ENCODE measurements at regions not wholly inside any gene's neighbourhood (a gene's known extent, or its start where the extent isn't known, plus 50 kb on each side); places are given as distances from the start of the nearest gene placed in this dataset.
"Not testable (repeated sequence)": the region's sequence is repeated elsewhere in the genome, so short reads cannot be mapped to it uniquely, and the experiment has no call there.

DNA sequence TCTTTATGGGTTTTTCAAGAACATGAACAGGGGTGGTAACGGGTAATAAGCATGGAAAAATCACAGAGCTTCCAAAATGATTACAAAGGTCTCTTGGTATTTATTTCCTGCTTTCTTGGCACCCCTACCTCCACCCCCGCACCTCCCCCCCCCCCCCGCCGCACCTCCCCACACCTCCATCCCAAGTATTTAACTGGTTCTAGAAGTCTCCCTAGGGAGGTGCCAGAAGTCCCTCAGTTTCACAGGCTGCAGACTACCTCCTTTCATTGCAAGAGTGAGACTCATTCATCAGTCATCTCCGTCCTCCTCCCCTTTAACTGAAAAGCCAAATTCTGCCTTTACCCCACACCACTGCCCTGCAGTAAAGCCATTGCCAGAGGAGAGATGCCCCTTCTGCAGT is 169.4 kb downstream of the ALDH1A2 start:
- H3K9me3 ChIP-seq (ENCODE audit: insufficient read depth, low read length, severe bottlenecking): no peaks in the 10 kb centered on the region
- no peaks in the 10 kb centered on the region for H4K20me1 ChIP-seq (ENCODE audit: insufficient read depth, low read length)
- no peak overlapping the region for H3K4me2 ChIP-seq (ENCODE audit: insufficient read depth, low read length)
- H3K79me2 ChIP-seq (ENCODE audit: insufficient read depth, low read length): no peaks in the 10 kb centered on the region
- H3K4me3 ChIP-seq (ENCODE audit: low read depth in 1 of 2, low read length in 2 of 2): no peak overlapping the region
- H3K27ac ChIP-seq (ENCODE audit: low read length): no peak overlapping the region
- H3K27me3 ChIP-seq (ENCODE audit: insufficient read depth, low read length, poor library complexity): no peaks in the 10 kb centered on the region
- ATAC-seq (ENCODE audit: insufficient read depth, low read depth): no peak
- no peaks in the 10 kb centered on the region for H3K4me1 ChIP-seq (ENCODE audit: insufficient read depth, low read length)
- no peaks in the 10 kb centered on the region for H3K36me3 ChIP-seq (ENCODE audit: insufficient read depth, low read length)
- H2AFZ ChIP-seq (ENCODE audit: low read depth, low read length): no peak overlapping the region
- TF ChIP-seq, protein P1, sequence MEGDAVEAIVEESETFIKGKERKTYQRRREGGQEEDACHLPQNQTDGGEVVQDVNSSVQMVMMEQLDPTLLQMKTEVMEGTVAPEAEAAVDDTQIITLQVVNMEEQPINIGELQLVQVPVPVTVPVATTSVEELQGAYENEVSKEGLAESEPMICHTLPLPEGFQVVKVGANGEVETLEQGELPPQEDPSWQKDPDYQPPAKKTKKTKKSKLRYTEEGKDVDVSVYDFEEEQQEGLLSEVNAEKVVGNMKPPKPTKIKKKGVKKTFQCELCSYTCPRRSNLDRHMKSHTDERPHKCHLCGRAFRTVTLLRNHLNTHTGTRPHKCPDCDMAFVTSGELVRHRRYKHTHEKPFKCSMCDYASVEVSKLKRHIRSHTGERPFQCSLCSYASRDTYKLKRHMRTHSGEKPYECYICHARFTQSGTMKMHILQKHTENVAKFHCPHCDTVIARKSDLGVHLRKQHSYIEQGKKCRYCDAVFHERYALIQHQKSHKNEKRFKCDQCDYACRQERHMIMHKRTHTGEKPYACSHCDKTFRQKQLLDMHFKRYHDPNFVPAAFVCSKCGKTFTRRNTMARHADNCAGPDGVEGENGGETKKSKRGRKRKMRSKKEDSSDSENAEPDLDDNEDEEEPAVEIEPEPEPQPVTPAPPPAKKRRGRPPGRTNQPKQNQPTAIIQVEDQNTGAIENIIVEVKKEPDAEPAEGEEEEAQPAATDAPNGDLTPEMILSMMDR (IDR thresholded peaks at IDR 0.05; ENCODE audit: borderline replicate concordance, extremely low read depth, low read length, poor library complexity, severe bottlenecking): no peak
- no peak for TF ChIP-seq EZH2 (IDR thresholded peaks at IDR 0.05; ENCODE audit: borderline replicate concordance, low read depth, low read length, severe bottlenecking)
- no peak for DNase-seq
- H3K9ac ChIP-seq (ENCODE audit: low read depth, low read length): no peak overlapping the region

DNA sequence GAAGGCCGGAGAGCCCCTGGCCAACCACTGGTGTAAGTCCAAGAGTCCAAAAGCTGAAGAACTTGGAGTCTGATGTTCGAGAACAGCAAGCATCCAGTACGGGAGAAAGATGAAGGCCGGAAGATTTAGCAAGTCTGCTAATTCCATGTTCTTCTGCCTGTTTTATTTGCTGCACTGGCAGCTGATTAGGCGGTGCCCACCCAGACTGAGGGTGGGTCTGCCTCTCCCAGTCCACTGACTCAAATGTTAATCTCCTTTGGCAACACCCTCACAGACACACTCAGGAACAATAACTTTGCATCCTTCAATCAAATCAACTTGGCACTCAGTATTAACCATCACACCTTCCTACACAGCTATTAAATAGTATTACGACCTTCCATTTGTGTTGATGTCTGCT is 168.6 kb downstream of the ALDH1A2 start:
- H3K4me1 ChIP-seq (ENCODE audit: insufficient read depth, low read length); DNase-seq; ATAC-seq (ENCODE audit: insufficient read depth, low read depth); H3K27ac ChIP-seq (ENCODE audit: low read length); H3K9me3 ChIP-seq (ENCODE audit: insufficient read depth, low read length, severe bottlenecking); H3K4me2 ChIP-seq (ENCODE audit: insufficient read depth, low read length); H3K79me2 ChIP-seq (ENCODE audit: insufficient read depth, low read length); H2AFZ ChIP-seq (ENCODE audit: low read depth, low read length); H4K20me1 ChIP-seq (ENCODE audit: insufficient read depth, low read length); H3K4me3 ChIP-seq (ENCODE audit: low read depth in 1 of 2, low read length in 2 of 2); H3K27me3 ChIP-seq (ENCODE audit: insufficient read depth, low read length, poor library complexity); H3K9ac ChIP-seq (ENCODE audit: low read depth, low read length); H3K36me3 ChIP-seq (ENCODE audit: insufficient read depth, low read length): not testable (repeated sequence)

DNA sequence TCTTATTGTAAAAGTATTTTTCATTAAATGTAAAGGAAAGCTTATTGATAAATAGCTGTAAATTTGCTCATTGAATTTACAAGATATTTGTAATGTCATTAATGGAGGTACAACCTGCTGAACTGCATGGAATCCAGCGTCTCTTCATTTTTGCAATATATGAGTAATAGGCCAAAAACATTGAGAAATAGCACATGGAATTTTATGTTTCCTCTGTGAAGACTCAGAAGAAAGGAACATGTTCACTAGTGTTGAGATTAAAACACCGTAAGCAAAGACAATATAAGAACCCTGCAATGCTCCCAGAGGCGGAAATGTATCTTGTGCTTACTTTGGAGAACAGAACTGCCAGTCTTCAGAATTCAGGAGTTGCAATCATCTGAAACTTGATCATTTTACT is 167.6 kb downstream of the ALDH1A2 start:
- TF ChIP-seq, protein P1 (IDR thresholded peaks at IDR 0.05; ENCODE audit: borderline replicate concordance, extremely low read depth, low read length, poor library complexity, severe bottlenecking): no peak
- no peak for TF ChIP-seq EZH2 (IDR thresholded peaks at IDR 0.05; ENCODE audit: borderline replicate concordance, low read depth, low read length, severe bottlenecking)
- no peaks in the 10 kb centered on the region for H3K36me3 ChIP-seq (ENCODE audit: insufficient read depth, low read length)
- no peaks in the 10 kb centered on the region for H3K4me1 ChIP-seq (ENCODE audit: insufficient read depth, low read length)
- H4K20me1 ChIP-seq (ENCODE audit: insufficient read depth, low read length): no peaks in the 10 kb centered on the region
- H3K27me3 ChIP-seq (ENCODE audit: insufficient read depth, low read length, poor library complexity): no peaks in the 10 kb centered on the region
- no peaks in the 10 kb centered on the region for H3K79me2 ChIP-seq (ENCODE audit: insufficient read depth, low read length)
- H3K4me3 ChIP-seq (ENCODE audit: low read depth in 1 of 2, low read length in 2 of 2): no peak overlapping the region
- H3K4me2 ChIP-seq (ENCODE audit: insufficient read depth, low read length): no peak overlapping the region
- H3K27ac ChIP-seq (ENCODE audit: low read length): no peak overlapping the region
- H3K9me3 ChIP-seq (ENCODE audit: insufficient read depth, low read length, severe bottlenecking): no peaks in the 10 kb centered on the region
- DNase-seq (no peak), ATAC-seq (ENCODE audit: insufficient read depth, low read depth) (no peak)
- no peak overlapping the region for H2AFZ ChIP-seq (ENCODE audit: low read depth, low read length)
- H3K9ac ChIP-seq (ENCODE audit: low read depth, low read length): no peak overlapping the region

DNA sequence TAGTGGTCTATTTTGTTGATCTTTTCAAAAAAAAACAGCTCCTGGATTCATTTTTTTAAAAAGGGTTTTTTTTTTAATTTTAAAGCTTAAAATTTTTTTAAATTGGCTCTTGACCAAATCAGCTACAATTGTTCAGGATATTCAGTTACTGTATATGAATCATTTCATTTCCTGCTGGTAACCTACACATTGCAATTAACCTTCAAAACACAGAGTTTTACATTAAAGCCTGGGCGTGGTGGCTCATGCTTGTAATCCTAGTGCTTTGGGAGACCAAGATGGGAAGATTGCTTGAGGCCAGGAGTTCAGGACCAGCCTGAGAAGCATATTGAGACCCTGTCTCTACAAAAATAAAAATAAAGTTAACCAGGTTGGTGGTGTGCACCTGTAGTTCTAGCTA is 163.4 kb downstream of the ALDH1A2 start:
- H3K9ac ChIP-seq (ENCODE audit: low read depth, low read length): no peak overlapping the region
- DNase-seq: no peak
- H3K79me2 ChIP-seq (ENCODE audit: insufficient read depth, low read length): no peaks in the 10 kb centered on the region

More for the DNA sequence above, 163.4 kb downstream of the ALDH1A2 start:
- no peaks in the 10 kb centered on the region for H3K9me3 ChIP-seq (ENCODE audit: insufficient read depth, low read length, severe bottlenecking)
- H4K20me1 ChIP-seq (ENCODE audit: insufficient read depth, low read length): no peaks in the 10 kb centered on the region
- ATAC-seq (ENCODE audit: insufficient read depth, low read depth): no peak
- TF ChIP-seq, protein P1 (IDR thresholded peaks at IDR 0.05; ENCODE audit: borderline replicate concordance, extremely low read depth, low read length, poor library complexity, severe bottlenecking): no peak
- TF ChIP-seq EZH2 (IDR thresholded peaks at IDR 0.05; ENCODE audit: borderline replicate concordance, low read depth, low read length, severe bottlenecking): no peak
- H3K27ac ChIP-seq (ENCODE audit: low read length): no peak overlapping the region
- no peaks in the 10 kb centered on the region for H3K4me1 ChIP-seq (ENCODE audit: insufficient read depth, low read length)
- no peaks in the 10 kb centered on the region for H3K36me3 ChIP-seq (ENCODE audit: insufficient read depth, low read length)
- H3K4me3 ChIP-seq (ENCODE audit: low read depth in 1 of 2, low read length in 2 of 2): no peak overlapping the region
- no peak overlapping the region for H2AFZ ChIP-seq (ENCODE audit: low read depth, low read length)
- H3K4me2 ChIP-seq (ENCODE audit: insufficient read depth, low read length): no peak overlapping the region
- no peaks in the 10 kb centered on the region for H3K27me3 ChIP-seq (ENCODE audit: insufficient read depth, low read length, poor library complexity)
